GM19397 (cell line): ENCODE measurements at regions not wholly inside any gene's neighbourhood (a gene's known extent, or its start where the extent isn't known, plus 50 kb on each side); places are given as distances from the start of the nearest gene placed in this dataset.

Source experiments
- ATAC-seq: cut with Tn5 transposase; IDR thresholded peaks from one replicate; pipeline ENCODE4 v1.9.1; 2021; ENCODE audit warnings: mild to moderate bottlenecking, moderate library complexity; ENCODE audit not compliant: unreplicated experiment

GRCh38 chr5:143473481-143473880 lies 70.0 kb upstream of the NR3C1 start:
- no peak for ATAC-seq

- ATAC-seq, result no peak
Measured at GRCh38 chr5:143472576-143472975, 69.1 kb upstream of the NR3C1 start.

DNA sequence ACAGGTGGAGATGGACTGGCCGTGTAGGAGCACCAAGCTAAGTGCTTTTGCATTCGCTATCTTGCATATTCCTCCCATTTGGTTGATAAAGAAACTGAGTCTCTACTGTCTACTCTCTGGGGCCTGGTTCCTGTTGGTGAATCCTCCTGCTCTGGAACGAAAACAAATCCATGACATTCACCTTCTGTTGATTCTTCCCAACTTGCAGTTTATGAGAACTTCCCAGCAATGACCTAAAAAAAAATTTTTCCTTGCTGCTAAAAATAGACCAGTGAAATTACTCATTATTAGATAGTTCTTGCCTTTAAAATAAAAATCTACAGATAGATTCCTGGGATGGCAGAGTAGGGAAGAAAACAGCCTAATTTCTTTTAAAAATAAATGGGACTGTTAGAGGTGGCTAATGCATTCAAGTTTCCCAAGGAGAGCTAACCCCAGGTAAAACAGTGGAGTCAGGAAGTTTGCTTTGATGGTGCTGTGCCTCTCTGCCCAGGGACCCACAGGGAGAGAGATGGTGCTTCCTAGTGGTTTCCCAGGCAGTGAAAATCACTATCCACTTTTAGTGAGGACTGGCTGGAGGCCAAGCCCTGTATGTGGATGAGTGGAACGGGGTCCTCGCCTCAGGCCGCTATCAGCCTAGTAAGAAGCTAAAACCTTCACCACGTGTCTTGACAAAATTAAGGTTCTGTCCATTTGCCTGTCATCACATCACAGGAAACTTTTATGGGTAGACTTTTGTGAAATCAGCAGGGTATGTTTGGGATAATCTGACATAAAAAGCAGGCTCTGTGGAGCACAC lies 68.4 kb upstream of the NR3C1 start:
- no peak for ATAC-seq

DNA sequence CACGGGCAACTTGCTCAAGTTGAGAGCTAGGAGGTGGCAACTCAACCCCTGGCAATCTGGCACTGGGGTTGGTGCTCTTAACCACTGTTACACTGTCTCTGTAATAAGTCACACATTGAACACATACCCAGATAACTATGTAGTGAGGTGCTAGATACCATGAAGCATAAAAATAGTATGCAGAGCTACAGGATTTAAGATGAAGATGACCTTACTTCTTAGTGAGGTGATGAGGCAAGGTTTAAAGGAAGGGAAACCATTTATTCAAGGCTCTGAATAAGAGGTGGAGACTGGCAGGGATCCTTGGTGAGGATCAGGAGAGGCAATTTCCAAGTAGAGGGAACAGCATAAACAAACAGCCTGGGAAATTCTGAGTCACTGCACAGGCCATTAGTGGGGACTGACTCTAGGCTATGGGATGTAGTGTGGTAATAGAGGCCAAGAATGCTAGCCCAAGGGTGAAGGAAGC lies 67.6 kb upstream of the NR3C1 start:
- ATAC-seq, result no peak

GRCh38 chr5:143470120-143470519 lies 66.6 kb upstream of the NR3C1 start:
- no peak for ATAC-seq

DNA sequence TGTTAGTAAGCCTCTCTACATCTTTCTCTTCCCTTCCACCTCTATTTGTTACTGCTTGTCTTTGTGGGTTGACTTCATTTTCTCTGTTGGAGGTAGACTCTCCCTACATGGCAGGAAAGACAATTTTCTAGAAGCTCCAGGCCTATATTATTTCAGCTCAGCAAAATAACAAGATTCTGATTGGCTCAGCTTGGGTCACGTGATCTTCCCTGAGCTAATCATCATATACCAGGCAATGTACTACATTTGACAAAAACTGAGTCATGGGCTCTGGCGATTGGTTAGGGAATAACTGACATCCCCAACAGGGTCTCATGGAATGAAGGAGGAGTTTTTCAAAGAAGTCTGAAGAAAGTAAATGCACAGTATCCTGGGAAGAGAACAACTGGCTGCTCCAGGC lies 65.6 kb upstream of the NR3C1 start:
- ATAC-seq, result no peak

DNA sequence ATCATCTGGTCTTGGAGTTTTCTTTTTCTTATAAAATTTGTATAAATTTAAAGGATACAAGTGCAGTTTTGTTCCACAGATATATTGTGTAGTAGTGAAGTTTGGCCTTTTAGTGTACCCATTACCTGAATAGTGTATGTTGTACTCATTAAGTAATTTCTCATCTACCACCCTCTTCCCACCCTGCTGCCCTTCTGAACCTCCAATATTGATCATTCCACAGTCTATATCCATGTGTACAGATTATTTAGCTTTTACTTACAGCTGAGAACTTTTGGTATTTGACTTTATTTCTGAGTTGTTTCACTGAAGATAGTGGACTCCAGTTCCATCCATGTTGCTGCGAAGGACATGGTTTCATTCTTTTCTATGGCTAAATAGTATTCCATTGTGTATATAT lies 63.1 kb upstream of the NR3C1 start:
- ATAC-seq, result no peak

- ATAC-seq, result no peak
Measured at GRCh38 chr5:143464723-143465490, 61.4 kb upstream of the NR3C1 start.

GRCh38 chr5:143462431-143462830 lies 58.9 kb upstream of the NR3C1 start:
- no peak for ATAC-seq

- ATAC-seq, result no peak
Measured at GRCh38 chr5:143459433-143459832, 55.9 kb upstream of the NR3C1 start.

GRCh38 chr5:143456952-143457547 lies 53.6 kb upstream of the NR3C1 start:
- ATAC-seq, result no peak

DNA sequence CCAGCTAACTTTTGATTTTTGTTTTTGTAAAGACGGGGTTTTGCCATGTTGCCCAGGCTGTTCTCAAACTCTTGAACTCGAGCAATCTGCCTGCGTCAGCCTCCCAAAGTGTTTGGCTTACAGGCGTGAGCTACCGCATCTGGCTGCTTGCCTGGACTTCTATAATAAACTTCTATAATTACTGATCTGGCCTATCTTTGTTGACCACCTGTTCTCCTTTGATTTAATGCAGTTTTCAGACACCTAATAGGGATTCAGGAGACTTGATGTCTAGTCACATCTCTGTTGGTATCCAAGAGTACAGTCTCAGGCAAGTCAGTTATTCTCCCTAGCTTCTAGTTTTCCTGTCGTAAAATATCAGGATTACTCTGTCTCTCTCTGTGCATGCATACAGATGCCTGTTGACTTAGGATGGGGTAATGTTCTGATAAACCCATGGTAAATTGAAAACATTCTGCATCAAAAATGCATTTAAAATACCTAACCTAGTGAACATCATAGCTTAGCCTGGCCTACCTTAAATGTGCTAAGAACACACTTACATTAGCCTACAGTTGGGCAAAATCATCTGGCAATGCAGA lies 51.5 kb upstream of the NR3C1 start:
- ATAC-seq, result no peak

GRCh38 chr5:143453720-143454119 lies 50.2 kb upstream of the NR3C1 start:
- no peak for ATAC-seq
